WTC11 (cell line): ENCODE measurements at regions not wholly inside any gene's neighbourhood (a gene's known extent, or its start where the extent isn't known, plus 50 kb on each side); places are given as distances from the start of the nearest gene placed in this dataset.

Source experiments
- ATAC-seq: fragments of 200-7000 bp; cut with Tn5 transposase; 2 replicates; pipeline ENCODE4 v1.10.0; 2021; ENCODE audit warnings: mild to moderate bottlenecking, moderate library complexity
- CTCF ChIA-PET: fragments of 300-600 bp; sonication (Branson Sonifier 250); formaldehyde crosslinking; loops from one replicate; lab custom pipeline; 2021; ENCODE audit warnings: antibody characterized with exemption; lab: Charles Lee
- POLR2A ChIA-PET: fragments of 350-600 bp; sonication (Branson Sonifier 250); formaldehyde crosslinking; loops from one replicate; lab custom pipeline; 2021; ENCODE audit warnings: antibody characterized with exemption; lab: Charles Lee
- DNase-seq: peaks from one replicate; pipeline ENCODE4 v3.0.0; 2021; ENCODE audit warnings: low spot score
- H3K27ac Mint-ChIP-seq: 2 replicates; pipeline ENCODE4 v1.8.0; 2021; ENCODE audit warnings: mixed read lengths
- H3K27me3 Mint-ChIP-seq: 2 replicates; pipeline ENCODE4 v1.8.0; 2021; ENCODE audit warnings: low read depth, mild to moderate bottlenecking, moderate library complexity, mixed read lengths
- H3K36me3 Mint-ChIP-seq: 2 replicates; pipeline ENCODE4 v1.8.0; 2021; ENCODE audit warnings: mixed read lengths
- H3K4me1 Mint-ChIP-seq: 2 replicates; pipeline ENCODE4 v1.8.0; 2022; ENCODE audit warnings: mixed read lengths
- H3K4me3 Mint-ChIP-seq: 2 replicates; pipeline ENCODE4 v1.8.0; 2021; ENCODE audit warnings: mild to moderate bottlenecking, moderate library complexity, mixed read lengths
- H3K9me3 Mint-ChIP-seq: 2 replicates; pipeline ENCODE4 v1.8.0; 2021; ENCODE audit warnings: mixed read lengths
- ERG ChIP-seq: fragments of 250-450 bp; sonication (Bioruptor Pico); IDR thresholded peaks from 2 replicates; pipeline ENCODE4 v1.8.0; 2021; ENCODE audit warnings: mild to moderate bottlenecking
- ETV6 ChIP-seq: sonication (generic); formaldehyde crosslinking; IDR thresholded peaks from 2 replicates; pipeline ENCODE4 v1.8.1; 2022; ENCODE audit warnings: mild to moderate bottlenecking, missing genetic modification reagents
- FOXP1 ChIP-seq: sonication (generic); formaldehyde crosslinking; IDR thresholded peaks from 2 replicates; pipeline ENCODE4 v1.8.0; 2022; ENCODE audit warnings: missing genetic modification reagents, mild to moderate bottlenecking, moderate library complexity, borderline replicate concordance
- GRHL2 ChIP-seq: fragments of 250-450 bp; sonication (Bioruptor Pico); IDR thresholded peaks from 2 replicates; pipeline ENCODE4 v1.8.0; 2022; ENCODE audit warnings: mild to moderate bottlenecking, moderate library complexity; ENCODE audit not compliant: insufficient replicate concordance, severe bottlenecking
- HMGXB4 ChIP-seq: sonication (generic); formaldehyde crosslinking; IDR thresholded peaks from 2 replicates; pipeline ENCODE4 v1.8.1; 2023; ENCODE audit warnings: mild to moderate bottlenecking, moderate library complexity, missing genetic modification reagents
- JAZF1 ChIP-seq: fragments of 250-450 bp; sonication (Bioruptor Pico); IDR thresholded peaks from 2 replicates; pipeline ENCODE4 v1.9.0; 2021; ENCODE audit warnings: moderate library complexity, mild to moderate bottlenecking, inconsistent platforms
- MXD4 ChIP-seq: fragments of 250-450 bp; sonication (Bioruptor Pico); IDR thresholded peaks from 2 replicates; pipeline ENCODE4 v1.8.0; 2021; ENCODE audit warnings: mild to moderate bottlenecking, moderate library complexity, borderline replicate concordance
- NFATC4 ChIP-seq: fragments of 250-450 bp; sonication (Bioruptor Pico); IDR thresholded peaks from 2 replicates; pipeline ENCODE4 v1.9.0; 2021; ENCODE audit warnings: mild to moderate bottlenecking
- NR1H2 ChIP-seq: sonication (generic); formaldehyde crosslinking; IDR thresholded peaks from 2 replicates; pipeline ENCODE4 v1.9.0; 2021; ENCODE audit warnings: mild to moderate bottlenecking, moderate library complexity, missing genetic modification reagents
- RORB ChIP-seq: fragments of 250-450 bp; sonication (Bioruptor Pico); IDR thresholded peaks from 2 replicates; pipeline ENCODE4 v1.9.0; 2021; ENCODE audit warnings: mild to moderate bottlenecking
- TCF7 ChIP-seq: sonication (generic); formaldehyde crosslinking; IDR thresholded peaks from 2 replicates; pipeline ENCODE4 v1.8.0; 2022; ENCODE audit warnings: mild to moderate bottlenecking, low read depth, missing genetic modification reagents, moderate library complexity
- USF1 ChIP-seq: sonication (generic); formaldehyde crosslinking; IDR thresholded peaks from 2 replicates; pipeline ENCODE4 v1.8.0; 2022; ENCODE audit warnings: mild to moderate bottlenecking, missing genetic modification reagents
- USF2 ChIP-seq: sonication (generic); formaldehyde crosslinking; IDR thresholded peaks from 2 replicates; pipeline ENCODE4 v1.8.1; 2023; ENCODE audit warnings: mild to moderate bottlenecking, missing genetic modification reagents, moderate library complexity
- ZNF281 ChIP-seq: sonication (generic); formaldehyde crosslinking; IDR thresholded peaks from 2 replicates; pipeline ENCODE4 v1.8.0; 2023; ENCODE audit warnings: mild to moderate bottlenecking, missing genetic modification reagents
- ZNF317 ChIP-seq: sonication (generic); formaldehyde crosslinking; IDR thresholded peaks from 2 replicates; pipeline ENCODE4 v1.8.1; 2023; ENCODE audit warnings: low read depth, mild to moderate bottlenecking, moderate library complexity, missing genetic modification reagents, borderline replicate concordance
- ZNF512 ChIP-seq: sonication (generic); formaldehyde crosslinking; IDR thresholded peaks from 2 replicates; pipeline ENCODE4 v1.8.1; 2022; ENCODE audit warnings: missing genetic modification reagents, borderline replicate concordance
- ZNF532 ChIP-seq: fragments of 250-450 bp; sonication (Bioruptor Pico); IDR thresholded peaks from 2 replicates; pipeline ENCODE4 v1.9.0; 2021; ENCODE audit warnings: mild to moderate bottlenecking, borderline replicate concordance
- ZSCAN18 ChIP-seq: fragments of 250-450 bp; sonication (Bioruptor Pico); IDR thresholded peaks from 2 replicates; pipeline ENCODE4 v2.1.2; 2022; ENCODE audit warnings: mild to moderate bottlenecking, moderate library complexity

- no peak for TF ChIP-seq ZNF532 (CRISPR knock-in tag)
- TF ChIP-seq HMGXB4 (CRISPR knock-in tag): no peak
- TF ChIP-seq MXD4 (CRISPR knock-in tag): no peak
- no peak for TF ChIP-seq NFATC4 (CRISPR knock-in tag)
- TF ChIP-seq ETV6 (CRISPR knock-in tag): no peak
- TF ChIP-seq ZSCAN18 (CRISPR knock-in tag): no peak
- TF ChIP-seq ZNF512 (CRISPR knock-in tag): no peak
- no peak for TF ChIP-seq FOXP1
- TF ChIP-seq ZNF317 (CRISPR knock-in tag): no peak
- no peak for TF ChIP-seq RORB
- no peak for TF ChIP-seq USF2 (CRISPR knock-in tag)
- TF ChIP-seq GRHL2 (CRISPR knock-in tag): no peak
- TF ChIP-seq, all 79 proteins: peak for 0
Measured at GRCh38 chr3:106302451-106303221, 433.8 kb upstream of the CBLB start (continued).

- POLR2A ChIA-PET: no interaction called here
- Mint-ChIP-seq H3K9me3 (peaks cover 32% of the 10 kb centered on the region), H3K27ac (no peak overlapping the region), H3K36me3 (peaks cover 12% of the 10 kb centered on the region), H3K4me1 (peaks cover 26% of the 10 kb centered on the region), H3K27me3 (no peaks in the 10 kb centered on the region), H3K4me3 (no peak overlapping the region)
- no peak for ATAC-seq
- CTCF ChIA-PET: no interaction called here
- DNase-seq: no peak
- TF ChIP-seq ZNF281 (CRISPR knock-in tag) (no peak), NR1H2 (CRISPR knock-in tag) (no peak), TCF7 (CRISPR knock-in tag) (no peak), MXD4 (CRISPR knock-in tag) (no peak), ERG (CRISPR knock-in tag) (no peak), ZSCAN18 (CRISPR knock-in tag) (no peak), JAZF1 (no peak), USF1 (CRISPR knock-in tag) (no peak)
Measured at GRCh38 chr3:106303766-106304165, 435.0 kb upstream of the CBLB start.
